GM19023 (cell line): ENCODE measurements at regions not wholly inside any gene's neighbourhood (a gene's known extent, or its start where the extent isn't known, plus 50 kb on each side); places are given as distances from the start of the nearest gene placed in this dataset.
"Not testable (repeated sequence)": the region's sequence is repeated elsewhere in the genome, so short reads cannot be mapped to it uniquely, and the experiment has no call there.

Source experiments
- ATAC-seq: cut with Tn5 transposase; IDR thresholded peaks from one replicate; pipeline ENCODE4 v1.9.1; 2021; ENCODE audit warnings: mild to moderate bottlenecking, moderate library complexity; ENCODE audit not compliant: unreplicated experiment

DNA sequence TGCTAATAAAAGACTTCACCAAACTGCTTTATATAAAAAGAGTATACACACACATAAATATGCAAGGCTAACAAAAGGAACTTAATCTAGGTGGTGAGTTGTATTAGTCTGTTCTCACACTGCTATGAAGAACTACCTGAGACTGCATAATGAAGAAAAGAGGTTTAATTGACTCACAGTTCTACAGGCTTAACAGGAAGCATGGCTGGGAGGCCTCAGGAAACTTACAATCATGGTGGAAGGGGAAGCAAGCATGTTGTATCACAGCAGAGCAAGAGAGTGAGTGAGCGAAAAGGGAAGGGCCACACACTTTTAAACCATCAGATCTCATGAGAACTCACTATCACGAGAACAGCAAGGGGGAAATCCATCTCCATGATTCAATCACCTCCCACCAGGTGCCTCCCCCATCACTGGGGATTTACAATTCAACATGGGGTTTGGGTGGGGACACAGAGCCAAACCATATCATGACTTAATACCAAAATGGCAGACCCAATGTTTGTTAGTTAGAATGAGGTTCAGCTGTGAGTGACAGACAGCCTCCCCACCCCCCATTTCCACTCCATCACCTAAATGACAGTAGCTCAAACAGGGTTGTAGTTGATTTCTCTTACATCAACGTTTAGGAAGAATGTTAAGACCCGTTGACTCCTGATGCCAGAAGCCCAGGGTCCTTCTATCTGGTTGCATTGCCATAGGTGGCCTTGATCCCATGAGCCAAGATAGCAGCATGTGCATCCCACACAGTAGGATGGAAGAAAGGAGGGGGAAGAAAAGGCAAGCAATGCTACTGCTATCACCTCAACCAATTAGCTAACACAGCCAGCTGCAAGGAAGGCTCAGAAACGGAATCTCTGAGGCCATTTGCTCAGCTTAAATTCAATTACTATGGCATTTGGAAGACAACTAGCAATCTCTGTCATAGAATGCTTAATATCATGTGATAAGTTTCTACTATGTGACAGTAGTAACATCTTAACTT, 77.0 kb downstream of the CCDC71L start:
- no peak for ATAC-seq

DNA sequence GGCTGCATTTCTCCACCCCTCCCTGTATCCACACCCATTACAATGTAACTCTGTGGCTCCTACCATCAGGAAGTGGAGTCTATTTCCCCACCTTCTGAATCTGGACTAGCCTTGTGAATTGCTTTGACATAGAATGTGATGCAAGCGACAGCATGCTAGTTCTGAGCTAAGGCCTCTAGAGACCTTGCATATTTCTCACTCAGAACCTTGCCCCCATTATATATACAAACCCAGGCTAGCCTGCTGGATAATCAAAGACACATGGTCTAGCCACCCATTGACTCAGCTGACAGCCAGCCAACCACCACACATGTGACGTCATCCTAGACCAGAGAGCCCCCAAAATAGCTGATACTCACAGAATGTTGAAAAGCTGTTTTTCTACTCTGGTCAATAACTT, 77.9 kb downstream of the CCDC71L start:
- ATAC-seq = no peak

DNA sequence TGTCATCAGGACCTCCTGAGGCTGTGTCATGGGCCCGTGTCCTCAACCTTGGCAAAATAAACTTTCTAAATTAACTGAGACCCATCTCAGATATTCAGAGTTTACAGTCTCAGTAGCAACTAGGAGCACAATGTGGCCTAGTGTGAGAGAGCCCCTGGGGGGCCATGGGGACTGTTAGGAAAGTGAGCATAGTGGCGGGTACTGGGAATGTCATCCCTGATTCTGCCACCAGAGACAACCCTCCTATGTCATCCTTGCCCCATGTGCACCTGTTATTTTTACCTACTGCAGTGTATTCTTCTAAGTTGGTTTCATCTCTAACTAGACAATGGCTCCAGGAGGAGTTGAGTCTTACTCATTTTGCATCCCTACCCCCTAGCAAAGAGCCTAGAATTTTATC, 78.6 kb downstream of the CCDC71L start:
- ATAC-seq = no peak

DNA sequence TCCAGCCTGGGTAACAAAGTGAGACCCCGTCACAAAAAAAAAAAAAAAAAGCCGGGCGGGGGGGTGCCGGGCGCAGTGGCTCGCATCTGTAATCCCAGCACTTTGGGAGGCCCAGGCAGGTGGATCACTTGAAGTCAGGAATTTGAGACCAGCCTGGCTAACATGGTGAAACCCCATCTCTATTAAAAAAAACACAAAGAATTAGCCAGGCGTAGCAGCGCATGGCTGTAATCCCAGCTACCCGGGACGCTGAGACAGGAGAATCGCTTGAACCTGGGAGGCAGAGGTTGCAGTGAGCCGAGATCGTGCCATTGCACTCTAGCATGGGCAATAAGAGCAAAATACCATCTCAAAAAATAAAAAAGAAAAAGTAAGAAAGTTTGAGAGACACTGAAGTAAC, 81.9 kb downstream of the CCDC71L start:
- not testable (repeated sequence) for ATAC-seq

DNA sequence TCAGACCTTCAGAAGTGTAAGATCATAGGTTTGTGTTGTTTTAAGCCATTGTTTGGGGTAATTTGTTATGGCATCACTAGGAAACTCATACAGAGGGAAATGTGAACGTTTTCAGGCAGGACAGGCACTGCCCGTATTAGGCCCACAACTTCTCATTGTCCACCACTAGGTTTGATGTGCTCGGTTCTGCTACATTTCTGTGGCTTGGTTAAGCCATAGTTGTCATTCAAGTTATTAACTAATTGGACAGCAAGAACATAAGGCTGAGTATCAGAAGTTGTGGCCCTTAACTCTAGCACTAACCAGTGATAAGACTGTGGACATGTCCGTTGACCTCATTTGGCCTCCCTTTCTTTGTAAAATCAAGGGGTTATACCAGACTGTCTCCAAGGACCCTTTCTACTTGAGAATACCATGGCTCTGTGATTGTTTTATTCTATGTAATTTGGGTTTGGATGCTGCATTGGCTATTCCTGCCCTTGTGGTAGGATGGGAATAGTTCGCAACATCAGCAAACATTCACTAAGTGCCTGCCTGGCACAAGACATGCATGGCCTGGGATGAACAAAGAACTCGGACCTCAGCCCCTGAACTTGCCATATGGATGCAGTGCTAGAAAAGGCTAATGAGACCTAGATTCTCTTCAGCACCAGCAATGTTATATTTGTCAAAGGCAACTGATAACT, 85.7 kb downstream of the CCDC71L start:
- ATAC-seq = no peak

DNA sequence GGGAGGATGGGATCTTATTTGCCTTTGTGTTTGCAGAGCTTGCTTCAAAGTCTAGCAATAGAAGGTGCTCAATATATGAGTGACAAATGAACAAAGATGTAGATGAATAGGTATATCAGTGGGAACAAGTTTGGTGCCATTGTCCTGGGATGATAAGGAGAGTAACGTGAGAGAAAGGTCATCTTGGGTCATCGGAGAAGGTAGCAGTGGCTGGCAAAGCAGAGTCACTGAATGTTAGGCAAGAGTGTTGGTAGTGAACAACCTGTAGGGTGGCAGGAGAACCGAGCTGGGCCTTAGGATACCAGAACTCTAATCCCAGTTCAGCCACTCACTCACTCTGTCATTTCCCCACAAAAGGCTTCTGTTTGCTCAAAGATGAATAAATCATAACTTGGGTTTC, 87.2 kb downstream of the CCDC71L start:
- no peak for ATAC-seq

DNA sequence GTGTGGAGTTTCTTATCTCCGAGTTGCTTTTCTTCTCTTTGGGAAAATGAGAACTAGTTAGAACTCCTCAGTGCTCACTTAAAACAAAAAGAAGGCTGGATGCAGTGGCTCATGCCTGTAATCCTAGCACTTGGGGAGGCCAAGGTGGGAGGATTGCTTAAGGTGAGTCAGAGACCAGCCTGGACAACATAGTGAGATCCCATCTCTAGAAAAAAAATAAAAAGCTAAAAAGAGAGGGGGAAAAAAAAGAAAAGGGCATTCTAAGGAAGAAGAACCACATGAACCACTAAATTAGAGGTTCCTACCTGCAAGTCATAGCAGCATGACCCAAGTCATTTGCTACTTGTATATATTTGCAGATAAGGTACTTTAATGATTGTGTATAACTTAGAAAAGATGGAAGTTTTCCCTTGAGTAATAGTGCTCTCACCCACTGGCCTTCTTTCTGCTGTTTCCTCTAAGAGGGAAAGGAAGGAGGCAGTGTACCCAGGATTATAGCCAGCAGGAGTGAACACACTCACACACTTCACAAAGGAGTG, 87.8 kb downstream of the CCDC71L start:
- ATAC-seq = no peak

DNA sequence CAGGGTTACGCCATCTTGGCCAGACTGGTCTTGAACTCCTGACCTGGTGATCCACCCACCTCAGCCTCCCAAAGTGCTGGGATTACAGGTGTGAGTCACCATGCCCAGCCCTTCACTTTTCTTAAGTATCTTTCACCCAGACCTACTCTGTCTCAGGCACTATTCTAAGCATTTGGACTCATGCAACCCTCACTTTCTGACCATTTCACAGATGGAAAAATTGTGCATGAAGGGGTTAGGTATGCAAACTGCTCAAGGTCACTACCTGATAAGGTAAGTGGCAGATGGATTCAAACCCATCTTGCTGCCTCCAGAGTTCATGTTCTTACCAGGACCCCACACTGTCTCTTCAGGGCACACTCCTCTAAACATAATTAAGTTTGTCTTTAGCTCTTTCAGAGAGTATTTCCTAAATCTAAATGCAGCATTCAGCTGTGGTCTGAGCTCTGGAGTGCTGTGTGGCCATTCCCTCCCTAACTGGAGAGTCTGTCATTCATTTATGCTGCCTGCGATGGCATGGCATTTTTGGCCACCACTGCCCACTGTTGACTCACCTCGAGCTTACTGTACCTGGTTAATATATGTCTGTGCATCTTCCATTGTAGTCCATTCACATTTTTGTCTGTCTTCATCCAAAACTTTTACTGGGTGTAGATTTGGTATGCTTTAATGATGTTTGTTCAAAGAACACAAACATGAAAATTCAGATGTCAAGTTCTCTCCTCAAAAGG, 88.4 kb downstream of the CCDC71L start:
- ATAC-seq = no peak

DNA sequence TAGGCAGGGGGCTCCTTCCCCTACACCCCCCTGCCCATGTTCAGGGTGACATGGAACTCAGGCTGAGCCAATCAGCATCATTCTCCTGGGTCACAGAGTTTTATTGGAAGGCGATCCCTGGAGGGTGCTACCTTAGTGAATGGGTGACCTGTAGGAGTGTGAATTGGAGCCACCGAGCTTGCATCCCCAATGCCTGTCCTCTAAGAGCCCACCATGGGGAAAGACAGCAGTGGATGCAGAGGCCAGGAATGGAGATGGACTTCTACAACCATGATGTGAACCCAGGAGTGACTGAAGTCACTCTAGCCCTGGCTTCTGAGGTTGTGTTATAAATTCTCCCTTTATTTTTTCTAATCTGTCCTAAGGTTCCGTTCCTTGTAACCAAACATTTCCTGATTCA, 89.4 kb downstream of the CCDC71L start:
- no peak for ATAC-seq

DNA sequence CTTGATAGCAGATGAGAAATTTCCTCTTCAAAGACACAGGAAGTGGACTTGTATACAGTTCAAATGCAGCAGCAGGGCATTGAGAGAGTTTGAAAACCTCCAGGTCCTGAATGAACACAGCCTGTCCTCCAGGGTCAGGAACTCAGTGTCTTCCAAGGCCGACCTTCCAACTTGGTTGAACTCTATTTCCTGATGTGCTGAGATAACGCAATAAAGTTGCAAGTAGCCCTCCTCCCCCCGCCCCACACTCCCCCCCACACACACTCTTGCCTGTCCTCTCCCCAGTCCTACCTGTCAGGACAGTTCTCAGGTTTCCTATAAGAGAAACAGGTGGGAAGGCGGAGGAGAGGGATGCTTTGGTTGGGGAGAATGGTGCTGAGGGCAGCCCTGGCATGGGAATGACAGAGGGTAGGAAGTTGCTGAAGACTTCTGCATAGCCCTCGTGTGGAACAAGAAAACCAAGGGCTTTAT, 90.0 kb downstream of the CCDC71L start:
- no peak for ATAC-seq

DNA sequence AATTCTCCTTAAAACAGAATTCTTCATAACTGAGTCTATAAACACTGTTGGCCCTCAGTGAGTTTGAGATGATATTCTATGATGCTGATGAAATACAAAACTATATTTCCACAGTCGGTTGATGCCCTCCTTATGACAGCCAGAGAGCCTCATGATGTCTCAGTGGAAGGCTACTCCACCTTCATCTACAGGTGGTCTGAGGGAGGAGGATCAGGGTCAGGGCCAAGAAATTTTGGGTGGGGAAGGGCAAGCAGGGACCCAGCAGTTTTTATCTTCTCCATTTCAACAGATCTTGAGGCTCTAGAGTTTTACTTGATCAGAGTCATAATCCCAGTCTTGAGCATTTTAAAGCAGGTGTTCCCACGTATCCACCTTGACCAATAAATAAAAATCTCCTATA, 90.8 kb downstream of the CCDC71L start:
- no peak for ATAC-seq

DNA sequence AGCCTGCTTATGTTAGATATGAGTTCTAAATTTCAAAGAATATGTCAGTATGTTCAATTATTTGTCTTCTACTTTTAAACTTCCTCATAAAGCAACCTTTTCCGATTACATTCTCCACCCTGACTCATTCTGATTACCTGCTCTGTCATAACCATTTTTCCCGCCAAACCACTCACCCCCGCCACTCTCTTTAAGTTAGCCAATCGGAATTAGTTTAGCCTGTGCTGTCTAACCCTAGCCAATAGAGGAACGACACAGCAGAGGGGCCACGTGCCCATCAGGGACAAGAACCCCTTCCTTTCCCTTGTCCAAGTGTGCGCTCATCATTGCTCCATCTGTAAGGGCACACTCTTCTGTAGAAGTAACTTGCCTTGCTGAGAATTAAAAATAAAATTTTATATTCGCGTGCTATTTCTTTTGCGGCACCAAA, 91.4 kb downstream of the CCDC71L start:
- ATAC-seq = no peak

DNA sequence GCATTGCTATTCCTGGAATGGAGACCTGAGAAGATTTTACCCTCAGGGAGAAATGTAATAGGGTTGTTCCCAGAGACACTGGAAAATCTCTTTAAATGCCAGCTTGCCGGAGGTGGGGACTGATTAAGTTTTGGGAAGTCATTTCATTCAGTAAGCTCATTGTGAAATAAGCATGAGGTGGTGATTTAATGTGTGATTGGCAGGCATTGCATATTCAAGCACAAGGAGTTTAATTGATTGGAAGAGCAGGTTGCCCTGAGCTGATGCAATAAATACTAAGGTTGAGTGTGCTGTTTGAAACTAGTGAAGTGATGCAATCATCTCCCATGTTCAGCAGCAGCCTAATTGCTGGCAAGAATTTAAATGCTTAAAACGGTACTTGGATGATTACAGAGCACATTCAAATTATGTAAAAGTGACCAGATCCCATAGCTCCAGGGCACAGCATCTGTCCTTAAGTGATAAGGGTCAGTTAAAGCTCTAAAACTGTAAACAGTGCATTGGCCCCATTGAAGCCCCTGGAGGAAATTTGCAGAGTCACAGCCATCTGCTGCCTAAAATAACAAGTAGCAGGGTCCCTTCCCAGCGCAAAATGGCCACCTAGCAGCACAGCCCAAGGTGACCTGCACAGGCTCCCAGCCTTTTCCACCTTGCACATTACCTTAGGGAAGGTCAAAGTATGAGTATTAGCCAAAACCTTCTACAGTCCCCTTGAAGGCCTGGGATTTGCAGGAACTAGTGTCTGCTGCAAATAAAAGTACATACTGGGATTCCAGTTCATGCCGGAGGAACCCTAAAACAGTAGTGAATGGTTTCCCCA, 92.1 kb downstream of the CCDC71L start:
- ATAC-seq = no peak

DNA sequence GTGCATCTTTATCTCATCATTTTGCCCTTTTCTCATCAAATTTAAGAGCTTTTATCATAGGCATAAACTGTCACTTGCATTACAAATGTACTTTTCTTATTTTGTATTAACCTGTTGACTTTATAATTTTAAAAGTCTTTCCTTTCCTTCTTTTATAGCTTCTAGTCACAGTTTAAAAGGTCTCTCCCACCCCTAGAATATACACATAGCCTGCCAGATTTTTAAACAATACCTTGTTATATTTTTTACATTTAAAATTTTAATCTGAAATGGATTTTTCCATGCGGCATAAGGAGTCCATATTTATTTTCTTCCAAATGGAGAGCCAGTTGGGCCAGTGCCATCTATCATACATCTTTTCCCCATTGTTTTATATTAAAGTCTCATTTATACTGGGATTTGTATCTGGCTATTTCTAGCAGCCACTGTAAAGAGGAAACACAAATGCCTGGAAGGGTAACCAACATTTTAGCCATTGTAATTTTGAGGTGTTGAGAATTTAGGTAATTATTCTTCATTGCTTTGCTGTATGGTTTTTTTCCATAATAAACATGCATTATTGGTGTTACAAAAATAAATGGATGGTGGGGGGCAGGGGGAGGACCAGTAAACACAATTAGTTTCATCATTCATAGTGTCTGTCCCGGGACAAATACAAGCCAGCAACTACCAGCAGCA, 92.8 kb downstream of the CCDC71L start:
- ATAC-seq = no peak

DNA sequence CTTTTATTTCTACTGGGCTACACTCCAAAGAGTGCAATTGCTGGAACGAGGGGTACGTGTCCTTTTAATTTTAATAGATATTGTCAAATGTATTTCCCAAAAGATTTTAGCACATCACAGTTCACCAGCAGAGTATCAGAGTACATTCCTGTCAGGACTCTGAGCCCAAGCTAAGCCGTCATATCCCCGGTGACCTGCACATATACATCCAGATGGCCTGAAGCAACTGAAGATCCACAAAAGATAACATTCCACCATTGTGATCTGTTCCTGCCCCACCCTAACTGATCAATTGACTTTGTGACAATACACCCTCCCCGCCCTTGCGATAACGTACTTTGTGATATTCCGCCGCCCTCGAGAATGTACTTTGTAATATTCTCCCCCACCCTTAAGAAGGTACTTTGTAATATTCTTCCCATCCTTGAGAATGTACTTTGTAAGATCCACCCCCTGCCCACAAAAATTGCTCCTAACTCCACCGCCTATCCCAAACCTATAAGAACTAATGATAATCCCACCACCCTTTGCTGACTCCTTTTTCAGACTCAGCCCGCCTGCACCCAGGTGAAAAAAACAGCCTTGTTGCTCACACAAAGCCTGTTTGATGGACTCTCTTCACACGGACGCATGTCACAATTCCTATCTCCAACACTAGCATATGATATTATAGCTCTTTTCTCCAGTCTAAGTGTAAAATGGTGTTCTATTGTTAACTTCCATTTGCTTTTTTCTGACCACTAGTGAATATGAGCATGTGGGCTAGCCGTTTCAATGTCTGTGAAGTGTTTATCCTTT, 93.6 kb downstream of the CCDC71L start:
- ATAC-seq = not testable (repeated sequence)

DNA sequence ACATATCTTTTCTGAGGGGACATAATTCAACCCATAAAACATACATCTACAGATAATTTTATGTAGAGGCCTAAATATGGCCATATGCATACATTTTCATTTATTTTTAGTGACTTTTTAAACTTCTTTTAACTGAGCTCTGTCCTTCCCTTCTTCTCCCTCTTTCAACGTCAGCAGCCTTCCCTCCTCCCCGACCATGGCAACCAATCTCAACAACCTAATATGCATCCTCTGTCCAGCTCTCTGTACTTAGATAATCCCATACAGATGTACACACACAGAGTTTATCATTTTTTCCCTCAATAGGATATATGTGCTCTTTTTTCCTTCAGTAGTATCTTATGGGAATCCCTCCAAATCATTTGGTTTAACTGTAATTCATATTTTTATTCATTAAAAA, 94.3 kb downstream of the CCDC71L start:
- ATAC-seq = no peak

DNA sequence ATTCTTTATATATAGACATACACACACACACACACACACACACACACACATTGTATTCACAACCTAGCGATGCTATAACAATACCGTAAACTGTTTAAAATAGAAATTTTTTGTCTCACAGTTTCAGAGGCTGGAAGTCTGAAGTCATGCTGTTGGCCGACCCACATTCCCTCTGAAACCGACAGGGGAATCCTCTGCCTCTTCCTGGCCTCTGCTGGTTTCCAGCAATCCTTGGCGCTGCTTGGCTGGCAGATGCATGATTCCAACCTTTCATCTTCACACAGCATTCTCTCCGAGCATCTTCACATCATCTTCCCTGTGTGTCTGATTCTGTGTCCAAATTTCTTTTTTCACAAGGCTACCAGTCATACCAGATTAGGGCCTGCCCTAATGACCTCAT, 94.8 kb downstream of the CCDC71L start:
- ATAC-seq = no peak

DNA sequence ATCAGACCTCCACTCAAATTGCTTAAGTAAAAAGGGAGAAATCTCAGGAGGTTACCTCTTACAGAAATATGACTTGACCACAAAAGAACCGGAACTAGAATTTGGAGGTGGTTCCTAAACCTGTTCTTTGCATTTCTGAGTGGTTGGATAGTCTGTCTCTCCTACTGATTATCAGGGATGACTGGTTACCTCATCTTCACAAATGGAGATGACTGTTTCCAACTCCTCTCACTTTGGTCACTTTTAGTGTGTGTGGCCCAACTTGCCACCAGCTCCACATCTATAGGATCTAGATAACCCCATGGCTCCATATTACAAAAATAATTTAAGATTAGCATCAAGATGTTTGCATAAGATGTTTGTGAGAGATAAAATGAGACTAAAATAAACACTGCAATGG, 95.5 kb downstream of the CCDC71L start:
- ATAC-seq = no peak
